Keratinocyte (primary cell): ENCODE measurements at regions not wholly inside any gene's neighbourhood (a gene's known extent, or its start where the extent isn't known, plus 50 kb on each side); places are given as distances from the start of the nearest gene placed in this dataset.

Experiments
- DNase-seq: peaks from one replicate; pipeline ENCODE4 v3.0.0-alpha.2; 2011; ENCODE audit warnings: low read depth, missing footprints, low spot score
- FAIRE-seq: peaks from 2 replicates; lab custom pipeline; 2011; peaks lifted over from hg19 to GRCh38; lab: Jason Lieb, UNC
- H2AFZ ChIP-seq: 2 replicates; pipeline ENCODE4 v1.6.0; 2012; ENCODE audit warnings: low read length, control low read depth, inconsistent platforms; ENCODE audit not compliant: control insufficient read depth
- H3K27ac ChIP-seq: 2 replicates; pipeline ENCODE4 v1.5.1; 2011; ENCODE audit warnings: low read length; ENCODE audit not compliant: control insufficient read depth, insufficient read depth
- H3K27me3 ChIP-seq: 3 replicates; pipeline ENCODE4 v1.6.0; 2011; ENCODE audit warnings: low read length; ENCODE audit not compliant: control insufficient read depth, insufficient read depth; ENCODE audit errors: extremely low read depth
- H3K36me3 ChIP-seq, 2 experiments: 2 replicates in 1 of 2; 3 replicates in 1 of 2; pipeline ENCODE4 v1.5.1; 2011; ENCODE audit warnings: low read length in 2 of 2, mild to moderate bottlenecking in 1 of 2; ENCODE audit not compliant: control insufficient read depth in 2 of 2, insufficient read depth in 2 of 2; ENCODE audit errors: extremely low read depth in 1 of 2
- H3K4me1 ChIP-seq: 3 replicates; pipeline ENCODE4 v1.5.1; 2011; ENCODE audit warnings: low read length; ENCODE audit not compliant: control insufficient read depth, insufficient read depth; ENCODE audit errors: extremely low read depth
- H3K4me2 ChIP-seq: 3 replicates; pipeline ENCODE4 v1.6.0; 2011; ENCODE audit warnings: low read depth, low read length; ENCODE audit not compliant: control insufficient read depth, insufficient read depth; ENCODE audit errors: extremely low read depth
- H3K4me3 ChIP-seq, 3 experiments: fragments of 200-600 bp in 1 of 3; sonication (generic) in 1 of 3; 2 replicates in 2 of 3; 3 replicates in 1 of 3; pipeline ENCODE4 v1.5.1; 2011 to 2016; ENCODE audit warnings: low read length in 3 of 3, mild to moderate bottlenecking in 3 of 3, control low read depth in 2 of 3, inconsistent platforms in 1 of 3, low read depth in 1 of 3, mixed read lengths in 1 of 3, mixed run types in 1 of 3, moderate library complexity in 1 of 3; ENCODE audit not compliant: control insufficient read depth in 2 of 3, insufficient read depth in 2 of 3; ENCODE audit errors: extremely low read depth in 1 of 3
- H3K79me2 ChIP-seq: 2 replicates; pipeline ENCODE4 v1.6.0; 2012; ENCODE audit warnings: low read length; ENCODE audit not compliant: control insufficient read depth, insufficient read depth
- H3K9ac ChIP-seq: 3 replicates; pipeline ENCODE4 v1.6.0; 2011; ENCODE audit warnings: low read length; ENCODE audit not compliant: control insufficient read depth, insufficient read depth; ENCODE audit errors: extremely low read depth
- H3K9me1 ChIP-seq: 3 replicates; pipeline ENCODE4 v1.6.0; 2011; ENCODE audit warnings: low read length; ENCODE audit not compliant: control insufficient read depth, insufficient read depth; ENCODE audit errors: extremely low read depth
- H3K9me3 ChIP-seq: 2 replicates; pipeline ENCODE4 v1.5.1; 2012; ENCODE audit warnings: low read depth, low read length; ENCODE audit not compliant: control insufficient read depth
- H4K20me1 ChIP-seq: 3 replicates; pipeline ENCODE4 v1.6.0; 2011; ENCODE audit warnings: low read length; ENCODE audit not compliant: control insufficient read depth, insufficient read depth; ENCODE audit errors: extremely low read depth
- CTCF ChIP-seq, 3 experiments: IDR thresholded peaks in 1 of 3; conservative IDR thresholded peaks in 1 of 3; optimal IDR thresholded peaks in 1 of 3; 2 replicates in 2 of 3; 3 replicates in 1 of 3; pipeline versions ENCODE3 to v1.5.1; 2011; ENCODE audit warnings: low read length in 3 of 3, mild to moderate bottlenecking in 3 of 3, moderate library complexity in 2 of 3, control low read depth in 1 of 3, inconsistent platforms in 1 of 3; ENCODE audit not compliant: insufficient read depth in 2 of 3; ENCODE audit errors: extremely low read depth in 1 of 3
- EZH2 ChIP-seq: IDR thresholded peaks from one replicate; pipeline ENCODE4 v1.6.1; 2012; ENCODE audit warnings: inconsistent platforms, mild to moderate bottlenecking, low read length, moderate library complexity
- dilution Hi-C: fragments of 300-500 bp; cut with MboI; formaldehyde crosslinking; loops from one replicate; pipeline ENCODE4 v1.7.0; 2020; ENCODE audit warnings: low sequenced_read_pairs; ENCODE audit not compliant: extremely low pct_ligation_motif_present

- Histone ChIP-seq H3K9ac (no peak overlapping the region), H4K20me1 (no peaks in the 10 kb centered on the region), H3K79me2 (no peaks in the 10 kb centered on the region), H2AFZ (no peak overlapping the region), H3K9me1 (no peaks in the 10 kb centered on the region), H3K27me3 (no peaks in the 10 kb centered on the region), H3K4me1 (no peaks in the 10 kb centered on the region), H3K27ac (no peak overlapping the region), H3K4me3 (no peak overlapping the region), H3K9me3 (no peaks in the 10 kb centered on the region), H3K36me3 (no peaks in the 10 kb centered on the region), H3K4me2 (no peak overlapping the region)
- DNase-seq (no peak), FAIRE-seq (peak; percentile 5)
- no peak for TF ChIP-seq EZH2
- TF ChIP-seq CTCF (optimal IDR thresholded peaks at IDR 0.05 in 1 of 3, IDR thresholded peaks at IDR 0.05 in 1 of 3, conservative IDR thresholded peaks at IDR 0.05 in 1 of 3; ENCODE audit: extremely low read depth in 1 of 3, insufficient read depth in 2 of 3, low read length in 3 of 3), result no peak
- dilution Hi-C loops, result no loop called here
Observed at GRCh38 chr18:59822612-59823550, 76.9 kb upstream of the PMAIP1 start.

GRCh38 chr18:59821983-59822382, 77.8 kb upstream of the PMAIP1 start:
- FAIRE-seq (peak; percentile 60), DNase-seq (no peak)
- no peaks in the 10 kb centered on the region for H3K27me3 ChIP-seq
- no peak overlapping the region for H3K9ac ChIP-seq
- H3K36me3 ChIP-seq, result no peaks in the 10 kb centered on the region
- no peaks in the 10 kb centered on the region for H3K9me3 ChIP-seq
- no peaks in the 10 kb centered on the region for H4K20me1 ChIP-seq
- TF ChIP-seq CTCF (optimal IDR thresholded peaks at IDR 0.05 in 1 of 3, IDR thresholded peaks at IDR 0.05 in 1 of 3, conservative IDR thresholded peaks at IDR 0.05 in 1 of 3; ENCODE audit: extremely low read depth in 1 of 3, insufficient read depth in 2 of 3, low read length in 3 of 3) (no peak), EZH2 (no peak)
- H3K9me1 ChIP-seq, result no peaks in the 10 kb centered on the region
- no peak overlapping the region for H3K4me3 ChIP-seq
- H3K4me2 ChIP-seq, result no peak overlapping the region
- dilution Hi-C loops, result no loop called here
- H3K79me2 ChIP-seq, result no peaks in the 10 kb centered on the region
- no peak overlapping the region for H3K27ac ChIP-seq
- H3K4me1 ChIP-seq, result no peaks in the 10 kb centered on the region
- H2AFZ ChIP-seq, result no peak overlapping the region
